Myocyte (in vitro differentiated cells): ENCODE measurements at regions not wholly inside any gene's neighbourhood (a gene's known extent, or its start where the extent isn't known, plus 50 kb on each side); places are given as distances from the start of the nearest gene placed in this dataset.

Experiments used
- DNase-seq: peaks from one replicate; pipeline ENCODE4 v3.0.0-alpha.2; 2012; ENCODE audit warnings: low read depth

DNA sequence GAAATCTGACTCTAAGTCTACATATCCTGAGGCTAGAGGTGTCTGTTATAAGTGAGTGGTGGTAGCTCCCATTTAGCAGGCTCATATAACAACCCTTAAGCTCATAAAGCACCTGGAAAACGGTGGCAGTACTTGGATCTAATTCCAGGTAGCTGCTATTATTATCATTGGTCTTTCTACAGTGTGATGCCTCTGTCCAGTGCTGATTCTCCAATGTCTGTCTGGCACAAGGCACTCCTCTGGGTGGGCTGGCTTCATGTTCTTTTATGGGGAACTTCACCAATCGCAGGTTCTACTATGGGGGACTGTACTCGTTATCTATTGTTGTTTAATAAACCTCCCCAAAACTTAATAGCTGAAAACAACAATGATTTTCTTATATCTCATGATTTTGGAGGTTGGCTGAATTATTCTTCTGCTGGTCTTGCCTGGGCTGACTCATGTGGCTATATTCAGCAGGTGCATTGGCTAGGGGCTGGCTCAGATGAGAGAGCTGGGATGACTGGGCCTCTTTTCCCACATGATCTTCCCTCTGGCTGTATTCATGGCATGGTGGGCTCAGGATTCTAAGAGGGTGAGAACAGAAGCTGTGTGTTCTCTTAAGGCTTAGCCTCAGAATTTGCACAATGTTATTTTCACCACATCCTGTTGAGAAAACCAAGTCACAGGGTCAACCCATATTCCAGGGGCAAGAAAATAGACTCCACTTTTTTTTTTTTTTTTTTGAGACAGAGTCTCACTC is 93.0 kb upstream of the PCGF5 start:
- peak; percentile 66 for DNase-seq

DNA sequence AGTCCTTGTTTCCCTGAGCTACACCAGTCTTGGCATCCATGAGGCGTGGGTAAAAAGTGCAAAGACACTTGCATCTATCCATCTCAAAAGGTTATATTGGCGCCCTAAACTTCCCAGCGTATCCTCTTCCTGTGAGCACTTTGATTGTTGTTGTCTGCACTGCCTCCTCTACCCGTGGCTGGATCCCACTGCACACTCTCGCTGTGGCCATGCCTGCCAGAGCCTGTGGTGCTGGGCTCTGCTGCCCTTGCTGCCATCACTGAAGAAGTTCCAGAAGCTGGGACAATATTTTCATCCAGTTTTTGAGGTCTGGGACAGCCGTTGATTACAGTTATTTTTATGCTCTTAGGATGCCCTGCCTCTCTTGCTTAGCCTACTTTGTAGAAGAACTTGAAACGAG is 85.3 kb upstream of the PCGF5 start:
- DNase-seq, result no peak

- no peak for DNase-seq
Measured at GRCh38 chr10:91137011-91137643, 83.3 kb upstream of the PCGF5 start.

- DNase-seq, result no peak
Measured at GRCh38 chr10:91137822-91138221, 82.6 kb upstream of the PCGF5 start.

GRCh38 chr10:91140995-91141549 is 79.4 kb upstream of the PCGF5 start:
- no peak for DNase-seq

GRCh38 chr10:91144961-91145360 is 75.5 kb upstream of the PCGF5 start:
- DNase-seq, result no peak

GRCh38 chr10:91146146-91146545 is 74.3 kb upstream of the PCGF5 start:
- DNase-seq, result no peak

GRCh38 chr10:91149550-91149949 is 70.9 kb upstream of the PCGF5 start:
- DNase-seq, result no peak

GRCh38 chr10:91150631-91151030 is 69.8 kb upstream of the PCGF5 start:
- no peak for DNase-seq

GRCh38 chr10:91153508-91153907 is 67.0 kb upstream of the PCGF5 start:
- DNase-seq, result no peak

GRCh38 chr10:91154842-91155241 is 65.6 kb upstream of the PCGF5 start:
- no peak for DNase-seq

DNA sequence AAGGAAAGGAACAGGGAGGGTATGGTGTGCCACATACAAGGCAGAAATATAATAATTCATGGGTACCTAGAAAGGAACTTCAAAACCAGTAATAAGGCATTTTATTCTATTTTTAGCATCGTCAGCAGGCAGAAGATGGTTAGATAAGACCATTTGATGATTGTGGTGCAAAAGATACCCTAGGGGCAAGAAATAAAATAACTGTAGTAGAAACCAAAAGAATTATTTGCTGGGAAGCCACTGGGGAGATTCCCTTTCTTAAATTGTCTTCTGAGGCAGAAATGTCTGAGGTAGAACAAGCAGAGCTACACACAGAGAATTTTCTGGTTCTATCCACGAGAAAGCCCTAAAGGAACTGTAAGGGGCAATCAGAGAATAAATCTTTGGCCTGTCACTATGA is 64.3 kb upstream of the PCGF5 start:
- DNase-seq, result no peak

DNA sequence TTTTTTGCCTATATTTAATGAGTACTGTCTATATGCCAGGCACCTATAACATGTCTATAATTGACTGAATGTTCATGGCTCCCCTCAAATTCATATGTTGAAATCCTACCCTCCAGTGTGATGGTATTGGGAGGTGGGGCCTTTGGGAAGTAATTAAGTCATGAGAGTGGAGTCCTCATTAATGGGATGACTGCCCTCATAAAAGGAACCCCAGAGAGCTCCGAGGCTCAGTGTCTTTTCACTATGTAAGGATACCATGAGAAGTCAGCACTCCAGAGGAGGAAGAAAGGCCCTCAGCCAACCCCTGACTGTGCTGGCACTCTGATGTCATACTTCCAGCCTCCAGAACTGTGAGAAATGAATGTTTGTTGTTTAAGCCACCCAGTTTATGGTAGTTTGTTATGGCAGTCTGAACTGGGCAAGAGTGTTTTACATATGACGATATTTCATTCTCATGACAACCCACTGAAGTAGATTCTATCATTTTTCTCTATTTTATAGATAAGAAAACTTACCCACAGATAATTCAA is 61.1 kb upstream of the PCGF5 start:
- DNase-seq, result no peak

DNA sequence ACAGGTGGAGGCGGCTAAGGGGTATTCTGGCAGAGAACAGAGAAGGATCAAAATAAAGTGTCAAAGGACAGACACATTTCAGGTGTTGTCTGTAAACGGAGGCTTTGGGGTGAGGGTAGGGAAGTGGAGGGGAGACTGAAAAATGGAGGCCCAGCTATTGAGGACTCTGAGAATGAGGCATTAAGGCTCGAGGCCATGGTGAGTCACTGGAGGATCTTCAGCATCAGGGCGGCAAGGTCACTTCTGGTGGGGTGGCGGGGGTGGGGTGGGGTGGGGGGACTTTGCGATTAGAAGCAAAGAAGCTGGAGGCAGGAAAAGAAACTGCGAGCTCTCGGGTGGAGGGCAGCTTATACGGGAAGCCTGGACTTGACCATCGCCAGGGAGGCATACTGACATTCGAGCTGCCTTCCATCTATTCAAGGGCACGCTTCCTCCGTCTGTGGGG is 58.4 kb upstream of the PCGF5 start:
- DNase-seq, result no peak

- DNase-seq, result peak; percentile 76
Measured at GRCh38 chr10:91162495-91163268, 57.8 kb upstream of the PCGF5 start.

- peak; percentile 65 for DNase-seq
Measured at GRCh38 chr10:91163269-91163868, 57.1 kb upstream of the PCGF5 start.

GRCh38 chr10:91163869-91164474 is 56.5 kb upstream of the PCGF5 start:
- DNase-seq, result peak; percentile 67

- DNase-seq, result no peak
Measured at GRCh38 chr10:91164520-91165065, 55.9 kb upstream of the PCGF5 start.

DNA sequence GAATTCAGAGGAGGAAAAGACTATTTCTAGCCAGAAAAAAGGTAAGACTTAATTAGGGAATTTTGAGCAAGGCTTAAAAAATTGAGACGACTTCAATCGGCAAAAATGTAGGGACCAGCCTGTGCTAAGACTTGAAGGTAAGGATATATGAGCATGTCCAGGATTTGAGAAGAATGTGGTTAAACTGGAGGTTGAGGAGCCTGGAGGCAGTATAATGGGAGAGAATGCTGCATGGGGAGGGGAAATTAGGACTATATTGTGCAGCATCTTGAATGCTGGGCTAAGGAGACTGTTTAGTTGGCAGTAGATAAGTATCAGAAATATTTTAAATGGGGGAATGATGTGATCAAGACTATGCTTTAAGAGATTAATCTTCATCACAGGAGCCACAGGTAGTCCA is 53.1 kb upstream of the PCGF5 start:
- no peak for DNase-seq

GRCh38 chr10:91170418-91170817 is 50.0 kb upstream of the PCGF5 start:
- DNase-seq, result no peak
